GM18907 (cell line): ENCODE measurements at regions not wholly inside any gene's neighbourhood (a gene's known extent, or its start where the extent isn't known, plus 50 kb on each side); places are given as distances from the start of the nearest gene placed in this dataset.

ENCODE experiments used
- ATAC-seq: cut with Tn5 transposase; IDR thresholded peaks from one replicate; pipeline ENCODE4 v1.9.1; 2021; ENCODE audit warnings: mild to moderate bottlenecking, moderate library complexity; ENCODE audit not compliant: unreplicated experiment

DNA sequence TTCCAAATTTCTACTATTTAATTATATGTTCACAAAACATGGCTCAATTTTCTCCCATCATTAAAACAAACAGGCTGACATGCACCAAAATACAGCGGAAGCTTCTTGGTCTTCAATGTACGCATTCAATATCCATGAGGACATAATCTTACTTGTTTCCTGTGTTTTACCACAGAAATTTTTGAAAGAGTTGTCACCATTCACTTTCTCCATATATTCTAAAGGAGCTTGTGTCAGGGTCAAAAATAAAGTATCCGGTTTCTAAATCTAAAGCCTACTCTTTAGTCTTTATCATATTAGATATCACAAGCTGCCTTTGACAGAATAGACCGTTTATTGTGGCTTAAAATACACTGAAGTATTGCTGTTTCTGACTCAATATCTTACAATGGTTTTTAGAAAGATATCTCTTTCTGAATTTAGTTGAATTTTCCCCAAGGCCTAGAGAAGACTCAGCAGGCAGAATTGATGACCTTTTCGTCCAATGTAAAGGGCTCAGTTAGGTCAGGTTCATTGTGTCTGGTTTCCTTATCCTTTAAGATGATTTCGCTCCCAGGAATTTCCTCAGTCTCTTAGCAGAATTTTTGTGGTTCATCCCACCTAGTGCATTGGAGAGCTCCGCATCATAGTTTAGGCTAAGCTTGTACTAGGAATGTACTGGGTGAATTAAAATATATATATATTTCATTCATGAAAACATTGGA is 717.2 kb downstream of the NCAM2 start:
- no peak for ATAC-seq

DNA sequence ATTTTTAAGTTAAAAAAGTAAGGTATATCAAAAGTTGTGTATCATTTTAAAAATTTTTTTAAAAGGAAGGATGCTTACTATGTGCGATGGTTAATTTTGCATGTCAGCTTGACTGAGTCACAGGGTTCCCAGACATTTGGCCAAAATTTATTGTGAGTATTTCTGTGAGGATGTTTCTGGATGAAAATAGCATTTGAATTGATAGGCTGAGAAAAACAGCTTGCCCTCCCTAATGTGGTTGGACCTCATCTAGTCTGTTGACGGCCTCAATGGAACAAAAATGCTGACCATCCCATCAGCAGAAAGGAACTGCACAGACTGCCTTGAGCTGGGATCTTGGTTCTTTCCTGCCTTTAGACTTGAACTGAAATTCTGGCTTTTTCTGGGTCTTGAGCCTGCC is 724.5 kb downstream of the NCAM2 start:
- no peak for ATAC-seq

DNA sequence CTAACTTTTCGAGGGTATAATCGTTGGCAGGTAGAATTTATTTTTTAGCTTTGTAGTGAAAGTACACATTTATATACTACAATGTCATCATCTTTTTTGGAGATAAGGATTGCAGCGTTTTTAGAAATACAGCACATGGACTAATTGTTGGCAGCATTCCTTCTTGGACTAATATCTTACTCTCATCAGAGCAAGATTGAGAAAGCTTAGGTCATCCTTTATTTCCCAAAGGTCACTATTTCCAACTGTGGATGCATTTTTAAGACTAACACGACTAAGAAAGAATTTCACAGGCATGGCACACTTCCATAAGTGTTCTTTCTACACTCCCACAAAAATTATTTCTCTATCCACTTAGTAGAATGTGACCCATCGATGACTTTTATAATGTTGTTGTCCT is 732.3 kb downstream of the NCAM2 start:
- ATAC-seq: no peak

DNA sequence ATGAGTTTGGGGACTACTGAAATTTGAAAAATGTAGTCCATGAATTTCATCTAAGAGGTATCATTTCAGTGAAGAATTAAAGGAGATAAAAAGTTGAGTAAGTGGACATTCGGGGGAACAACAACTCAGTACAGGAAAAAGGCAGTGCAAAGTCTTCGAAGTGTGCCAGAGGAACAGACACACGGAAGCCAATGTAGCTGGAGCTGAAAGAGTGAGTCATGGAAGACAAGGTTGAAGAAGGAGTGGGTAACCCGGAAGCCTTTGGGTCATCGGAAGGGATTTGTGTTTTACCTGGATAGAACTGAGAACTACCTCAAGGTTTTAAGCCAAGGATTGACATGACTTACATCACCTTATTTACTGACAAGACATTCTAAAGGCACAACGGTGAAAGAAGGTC is 733.4 kb downstream of the NCAM2 start:
- no peak for ATAC-seq

DNA sequence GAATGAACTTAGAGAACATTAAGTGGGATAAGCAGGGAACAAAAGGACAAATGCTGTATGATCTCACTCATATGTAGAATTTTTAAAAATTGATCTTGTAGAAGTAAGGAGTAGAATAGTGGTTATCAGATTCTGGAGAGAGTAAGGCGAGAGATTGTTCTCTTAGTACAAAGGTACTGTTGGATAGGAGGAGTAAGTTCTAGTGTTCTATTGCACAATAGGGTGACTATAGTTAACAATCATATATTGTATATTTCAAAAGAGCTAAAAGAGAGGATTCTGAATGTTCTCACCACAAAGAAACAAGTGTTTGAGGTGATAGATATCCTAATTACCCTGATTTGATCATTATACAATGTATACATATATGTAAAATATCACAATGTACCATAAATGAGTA is 735.9 kb downstream of the NCAM2 start:
- no peak for ATAC-seq

DNA sequence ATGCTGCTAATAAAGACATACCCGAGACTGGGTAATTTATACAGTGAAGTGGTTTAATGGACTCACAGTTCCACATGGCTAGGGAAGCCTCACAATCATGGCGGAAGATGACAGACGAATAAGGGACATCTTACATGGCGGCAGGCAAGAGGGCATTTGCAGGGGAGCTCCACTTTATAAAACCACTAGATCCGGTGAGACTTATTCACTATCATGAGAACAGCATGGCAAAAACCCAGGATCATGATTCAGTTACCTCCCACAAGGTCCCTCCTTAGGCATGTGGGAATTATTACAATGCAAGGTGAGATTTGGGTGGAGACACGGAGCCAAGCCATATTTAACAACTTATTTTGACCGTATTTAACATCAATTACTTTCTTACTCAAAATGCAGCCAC is 739.0 kb downstream of the NCAM2 start:
- ATAC-seq: no peak

DNA sequence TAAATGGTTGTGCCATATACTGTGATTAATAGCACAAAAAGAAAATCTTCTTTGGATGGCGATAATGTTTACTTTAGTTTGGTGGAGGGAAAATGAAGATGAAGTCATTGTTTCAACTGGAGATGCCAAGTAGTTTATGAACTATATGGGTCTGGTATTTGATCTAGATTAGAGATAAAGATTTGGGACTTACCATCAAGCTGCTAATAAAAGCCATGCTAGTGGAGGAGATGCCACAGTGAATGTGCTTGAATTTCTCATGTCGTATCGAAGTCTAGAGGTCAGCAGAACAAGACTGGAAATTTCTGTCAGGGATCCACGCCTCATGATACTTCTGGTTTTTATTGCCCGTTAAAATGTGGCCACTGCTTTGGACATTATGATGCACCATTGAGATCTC is 742.0 kb downstream of the NCAM2 start:
- no peak for ATAC-seq

DNA sequence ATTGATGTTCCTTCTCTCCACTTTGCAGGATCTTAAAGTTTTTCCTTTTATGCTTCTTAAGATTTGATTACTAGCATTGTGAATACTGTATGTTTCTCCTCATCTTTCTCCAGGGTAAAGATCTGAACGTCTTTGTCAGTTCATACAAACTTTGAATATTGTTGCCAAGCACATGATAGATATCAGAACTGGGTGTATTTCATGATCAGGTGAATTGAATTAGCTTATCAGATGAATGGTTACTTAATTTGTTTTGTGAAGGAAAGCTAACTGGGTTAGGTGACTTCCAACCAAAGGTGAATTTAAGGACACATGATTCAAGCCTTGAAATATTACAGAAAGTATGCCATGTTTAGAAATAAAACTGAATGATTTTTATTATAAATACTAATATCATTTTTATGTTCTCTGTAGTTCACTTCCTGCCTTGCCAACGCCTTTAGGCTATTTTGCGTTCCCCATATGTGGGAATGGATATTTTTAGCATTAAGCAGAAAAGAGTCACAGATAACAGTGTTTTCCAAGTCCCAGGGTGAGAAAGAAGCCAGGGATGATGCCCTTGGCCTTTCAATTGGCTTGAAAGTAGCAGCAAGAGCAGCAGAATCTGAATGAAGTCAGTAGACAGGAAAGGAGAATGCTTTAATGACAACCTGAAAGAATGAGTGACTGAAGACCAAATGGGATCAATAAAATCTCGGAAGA is 752.1 kb downstream of the NCAM2 start:
- no peak for ATAC-seq

DNA sequence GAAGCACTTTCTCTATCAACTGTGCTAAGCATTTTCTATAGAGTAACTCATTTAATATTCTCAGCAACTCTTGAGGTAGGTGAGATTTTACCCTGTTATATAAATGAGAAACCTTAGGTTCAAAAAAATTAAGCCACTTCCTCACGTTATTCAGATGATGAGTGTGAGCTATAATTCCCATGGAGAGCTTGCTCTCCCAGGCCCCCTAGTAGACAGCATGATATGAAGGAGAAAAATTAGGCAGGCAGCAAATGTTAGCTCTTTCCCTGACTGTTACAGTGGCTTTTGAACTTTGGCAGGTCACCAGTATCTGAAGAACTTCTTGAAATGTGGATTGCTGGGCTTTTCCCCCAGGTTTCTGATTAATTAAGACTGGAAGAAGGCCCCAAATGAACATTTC is 753.1 kb downstream of the NCAM2 start:
- no peak for ATAC-seq

DNA sequence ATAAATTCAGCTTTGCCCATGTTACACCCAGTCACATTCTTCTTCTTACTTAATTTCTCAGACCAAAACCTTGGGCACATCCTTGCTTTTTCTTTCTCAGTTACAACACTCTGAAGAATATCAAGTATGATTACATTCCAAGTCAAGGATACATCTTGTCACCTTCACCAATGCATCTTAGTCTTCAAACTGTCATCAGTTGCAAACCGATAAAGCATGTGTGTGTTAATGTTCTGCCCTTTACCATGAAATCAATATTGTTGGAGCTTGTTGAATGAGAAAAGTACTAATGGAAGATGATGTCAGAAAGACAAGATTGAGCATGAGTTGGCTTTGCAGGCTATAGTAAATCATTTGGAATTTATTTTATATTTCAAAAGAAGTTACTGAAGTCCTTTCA is 764.6 kb downstream of the NCAM2 start:
- ATAC-seq: no peak

DNA sequence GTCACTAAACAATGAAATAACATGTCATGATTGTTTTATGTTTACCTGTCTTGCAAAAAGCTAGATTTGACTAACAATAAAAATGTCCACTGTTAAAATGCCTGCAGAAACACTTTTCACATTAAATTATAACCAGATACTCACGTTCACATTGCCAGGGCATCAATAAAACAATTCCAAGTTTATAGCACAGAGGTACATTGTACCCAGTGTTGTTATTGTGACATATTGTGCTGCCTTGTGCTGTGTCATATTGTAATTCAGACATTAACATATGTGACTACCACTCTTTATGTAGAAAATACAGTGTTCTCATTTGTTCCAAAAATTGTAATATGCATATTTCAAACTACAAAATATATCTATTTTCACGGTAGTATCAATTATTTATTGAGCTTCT is 766.1 kb downstream of the NCAM2 start:
- ATAC-seq: no peak

DNA sequence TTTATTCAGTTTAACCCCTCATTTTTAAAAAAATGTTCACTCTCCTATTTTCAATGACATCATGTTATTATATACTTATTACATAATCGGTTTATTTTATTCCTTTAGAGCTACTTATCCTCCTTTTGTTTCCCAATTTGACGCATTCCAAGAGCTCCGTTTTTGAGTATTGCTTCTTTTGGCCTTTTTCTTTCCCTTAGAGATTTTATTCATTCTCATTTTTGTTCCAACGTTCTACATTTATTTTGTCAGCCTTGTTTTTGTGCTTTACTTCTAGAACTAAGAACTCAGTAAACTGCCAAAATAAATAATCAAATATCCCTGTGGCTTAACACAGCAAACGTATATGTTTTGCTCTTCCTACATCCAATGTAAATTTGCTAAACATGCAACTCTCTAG is 769.1 kb downstream of the NCAM2 start:
- ATAC-seq: no peak

DNA sequence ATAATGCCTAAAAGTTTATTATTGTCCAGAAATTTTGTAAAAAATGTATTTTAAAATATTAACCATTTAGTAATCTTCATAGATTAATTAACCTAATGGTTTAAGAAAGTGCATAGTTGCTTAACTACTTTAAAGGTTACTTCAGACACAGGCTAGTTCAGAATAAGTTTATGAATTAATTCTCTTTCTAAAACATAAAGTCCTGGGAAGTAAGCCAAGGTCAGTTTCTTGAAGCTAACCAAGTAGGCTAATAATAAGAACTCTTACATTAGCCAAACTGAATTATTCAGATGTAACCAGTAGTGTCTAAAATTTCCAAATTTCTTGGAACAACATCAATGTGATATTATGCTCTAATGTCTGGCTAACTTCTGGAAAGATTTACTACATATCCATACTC is 790.4 kb downstream of the NCAM2 start:
- ATAC-seq: no peak

DNA sequence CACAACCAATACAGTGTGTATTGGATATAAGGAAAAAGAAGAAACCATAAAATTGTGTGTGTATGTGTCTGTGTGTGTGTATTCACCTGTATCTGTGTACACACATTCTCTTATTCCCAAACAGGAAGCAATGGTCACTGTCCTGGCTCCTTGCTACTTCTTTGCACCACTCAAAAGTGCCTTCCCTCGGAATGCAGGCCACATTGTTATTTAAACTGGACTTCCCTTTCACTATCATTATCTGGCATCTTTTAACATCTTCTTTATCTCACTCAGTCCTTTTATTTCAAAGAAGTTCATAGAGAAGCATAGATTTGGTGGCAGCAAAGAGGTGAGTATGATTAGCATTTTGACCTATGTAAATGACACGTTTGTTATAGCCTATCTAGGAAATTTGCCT is 803.7 kb downstream of the NCAM2 start:
- no peak for ATAC-seq

DNA sequence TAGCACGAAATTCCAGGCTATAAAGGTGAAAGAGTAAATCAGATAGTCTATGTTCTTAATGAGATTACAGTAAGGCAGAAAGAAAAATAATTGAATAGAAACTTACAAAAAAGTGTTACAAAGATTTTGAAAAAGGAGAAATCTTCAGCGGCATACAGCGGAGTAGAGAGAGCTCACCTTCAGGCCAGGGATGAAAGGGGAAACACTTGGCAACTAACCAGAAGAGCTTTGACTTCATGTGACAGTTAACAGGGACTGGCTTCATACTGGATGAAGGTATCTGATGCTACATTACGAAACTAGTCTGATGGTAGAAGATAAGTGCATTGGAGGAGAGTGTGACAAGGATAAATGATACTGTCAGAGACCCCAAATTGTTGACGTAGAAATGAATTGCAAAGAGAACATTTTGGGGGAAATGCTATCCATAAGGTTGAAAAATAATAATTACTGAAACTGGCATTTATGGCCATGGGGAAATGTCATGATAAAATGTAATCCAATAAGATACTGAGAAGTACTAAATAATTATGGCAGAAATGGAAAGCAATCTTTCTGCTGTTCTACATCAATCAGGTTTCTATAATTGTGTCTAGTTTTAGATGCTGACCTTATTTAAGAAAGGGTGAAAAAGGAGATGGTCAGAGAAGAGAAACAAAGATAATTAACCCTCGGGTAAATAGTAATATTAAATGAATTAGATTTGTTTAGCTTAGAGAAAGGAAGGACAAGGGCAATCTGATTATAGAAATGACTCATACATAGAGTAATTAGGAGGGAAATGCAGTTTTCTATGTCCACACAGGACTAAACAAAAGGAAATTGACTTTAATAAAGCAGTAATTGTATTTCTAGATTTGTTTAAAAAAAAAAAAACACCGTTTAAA is 808.7 kb downstream of the NCAM2 start:
- no peak for ATAC-seq

DNA sequence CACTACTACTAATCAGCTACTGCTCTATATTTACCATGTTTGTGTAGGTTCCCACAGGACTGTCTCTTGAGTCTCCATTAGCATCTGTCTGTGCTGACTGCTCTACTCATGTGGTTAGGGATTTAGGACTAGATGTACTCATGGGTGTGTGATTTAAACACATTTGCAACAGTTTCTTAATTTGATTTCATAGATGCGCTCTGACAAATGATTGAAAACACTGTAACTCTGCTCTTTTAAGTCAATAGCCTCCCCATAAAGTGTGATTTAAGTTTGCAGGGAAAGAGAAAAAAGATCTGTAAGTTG is 809.3 kb downstream of the NCAM2 start:
- no peak for ATAC-seq

DNA sequence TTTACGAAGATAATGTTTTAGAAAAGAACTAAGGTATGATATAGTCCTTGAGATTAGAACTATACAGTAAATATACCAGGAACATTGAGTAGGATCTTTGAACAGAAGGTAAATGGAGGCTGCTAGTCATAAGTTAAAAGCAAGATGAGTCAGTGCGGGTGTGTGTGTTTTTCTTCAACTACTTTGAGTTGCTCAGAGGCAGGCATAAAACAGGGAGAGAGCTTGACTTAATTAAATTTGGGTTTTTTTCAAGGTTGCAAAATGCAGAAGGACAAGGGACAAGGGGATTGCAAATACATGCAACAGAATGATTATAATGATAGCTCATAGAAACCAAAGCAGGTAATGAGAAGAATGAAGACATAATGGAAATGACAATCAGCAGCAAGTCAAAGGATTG is 815.1 kb downstream of the NCAM2 start:
- no peak for ATAC-seq

DNA sequence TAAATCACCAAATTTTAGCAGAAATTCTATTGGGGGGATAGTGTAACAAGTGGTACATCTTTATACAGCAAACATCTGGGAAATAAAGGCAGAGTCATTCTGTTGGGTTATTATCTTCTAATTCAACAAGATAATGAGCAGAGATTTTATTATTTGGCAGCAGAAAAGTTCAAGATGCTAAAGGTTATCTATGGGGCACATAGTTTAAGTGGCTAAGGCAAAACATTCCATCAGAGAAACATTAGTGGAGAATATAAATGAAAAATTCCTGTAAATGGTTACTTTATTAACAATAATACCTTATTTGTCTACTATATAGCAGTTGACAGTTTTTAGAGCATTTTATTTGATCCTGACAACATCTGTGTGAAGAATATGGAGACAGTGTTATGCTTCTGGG is 815.7 kb downstream of the NCAM2 start:
- ATAC-seq: no peak

DNA sequence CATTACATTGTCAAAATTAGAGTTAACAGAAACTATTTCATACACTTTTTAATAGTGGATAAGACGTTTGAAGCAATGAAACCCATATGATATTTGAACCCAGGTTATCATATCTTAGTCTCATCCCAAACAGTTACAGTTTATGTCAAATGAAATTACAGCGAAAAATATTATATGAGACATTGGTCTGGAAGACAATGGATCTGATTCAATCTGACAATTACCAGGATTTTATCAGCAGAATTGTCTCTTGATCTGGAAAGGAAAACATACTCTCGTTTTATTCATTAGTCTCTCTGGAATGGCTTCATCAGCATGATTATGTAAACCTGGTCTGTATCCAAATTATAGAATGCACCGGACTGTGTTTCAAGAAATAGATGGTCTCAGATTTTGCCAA is 818.6 kb downstream of the NCAM2 start:
- ATAC-seq: no peak

DNA sequence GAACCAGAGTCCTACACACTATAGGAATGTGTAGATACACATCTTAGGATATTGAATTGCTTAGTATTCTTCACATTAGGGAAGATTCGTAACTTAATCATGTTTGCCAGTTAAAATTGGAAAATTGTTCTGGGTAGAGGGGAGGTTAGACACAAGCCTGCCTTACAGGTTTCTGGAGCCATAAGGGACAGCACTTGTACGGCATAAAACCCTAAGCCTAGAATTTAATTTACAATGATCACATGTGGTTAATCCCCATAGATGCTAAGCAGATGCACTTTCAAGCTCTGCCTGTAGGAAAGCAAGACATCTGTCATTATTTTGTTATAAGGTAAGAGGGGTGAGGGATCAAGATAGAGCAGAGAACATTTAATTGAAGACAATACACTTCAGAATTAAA is 820.7 kb downstream of the NCAM2 start:
- no peak for ATAC-seq

DNA sequence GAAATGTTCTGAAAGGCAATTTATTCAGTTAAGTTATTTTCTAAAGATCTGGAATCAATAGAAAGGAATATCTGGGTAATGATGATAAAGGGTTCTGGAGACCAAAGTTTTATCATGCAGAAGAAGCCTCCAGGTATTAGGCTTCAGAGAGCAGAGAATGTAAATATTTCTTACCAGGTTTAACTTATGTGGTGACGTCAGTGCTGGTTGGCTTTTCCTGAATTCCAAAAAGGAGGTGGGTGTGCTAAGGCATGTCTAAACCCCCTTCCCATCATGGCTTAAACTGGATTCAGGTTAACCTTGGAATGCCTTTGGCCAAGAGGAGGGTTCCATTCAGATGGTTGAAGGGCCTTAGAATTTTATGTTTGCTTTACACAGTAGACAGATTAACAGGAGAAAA is 829.9 kb downstream of the NCAM2 start:
- ATAC-seq: no peak

DNA sequence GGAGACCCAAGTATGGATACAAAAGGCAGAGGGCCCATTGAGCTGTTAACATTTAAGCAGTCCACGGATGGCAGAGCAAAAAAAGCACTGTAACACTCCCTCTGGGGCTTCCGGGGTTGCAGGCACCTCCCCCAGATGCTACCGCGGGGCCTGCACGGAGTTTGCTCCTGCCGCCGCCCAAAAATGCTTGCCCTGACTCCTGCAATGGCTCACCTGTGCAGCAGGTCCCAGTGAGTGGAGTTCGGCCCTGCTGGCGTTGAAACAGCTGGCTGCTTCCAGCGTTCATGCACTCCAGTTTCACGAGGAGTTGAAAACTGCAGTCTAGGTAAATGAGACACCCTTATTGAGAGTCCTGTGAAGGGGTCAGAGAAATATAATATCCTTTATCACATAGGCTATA is 832.8 kb downstream of the NCAM2 start:
- no peak for ATAC-seq
